ENCODE measurements at regions not wholly inside any gene's neighbourhood (a gene's known extent, or its start where the extent isn't known, plus 50 kb on each side); places are given as distances from the start of the nearest gene placed in this dataset.

DNA sequence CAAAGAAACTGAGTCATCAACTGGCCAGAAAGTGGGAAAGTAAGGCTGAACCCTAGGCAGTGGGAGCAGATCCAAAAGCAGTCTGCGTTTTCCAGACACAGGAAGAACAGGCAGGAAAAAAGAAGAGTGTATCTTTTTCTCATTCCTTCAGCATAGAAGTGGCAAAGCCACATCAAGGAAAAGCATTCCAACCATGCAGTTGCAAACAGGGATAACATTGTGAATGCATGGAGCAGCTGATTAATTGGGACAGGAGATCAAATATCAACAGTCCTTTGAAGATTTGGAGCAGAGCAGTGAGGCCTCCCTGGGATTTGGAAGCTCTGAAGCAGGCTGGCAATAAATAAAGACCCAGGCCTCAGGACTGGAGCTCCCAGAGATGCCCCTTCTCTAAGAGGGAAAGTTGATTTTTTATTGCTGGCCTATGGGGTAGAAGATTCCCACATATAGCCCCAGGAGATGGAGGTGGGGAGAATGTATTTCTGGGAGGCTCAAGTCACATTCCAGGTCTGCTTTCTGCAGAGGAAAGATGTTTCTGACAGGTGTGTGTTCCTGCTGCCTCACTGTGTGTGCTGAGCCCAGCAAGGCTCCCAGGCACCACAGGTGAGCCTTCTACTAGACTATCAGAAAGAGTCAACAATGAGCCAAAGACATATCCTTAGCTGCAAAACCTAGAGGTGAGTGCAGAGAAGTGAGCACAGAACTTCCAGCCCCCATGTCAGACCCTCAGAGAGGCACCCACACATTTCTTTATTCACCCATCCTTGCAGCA lies 222.5 kb downstream of the RAB28 start:
- POLR2A ChIA-PET = no interaction called here
- no peak overlapping the region for H3K27ac ChIP-seq (ENCODE audit: low read depth, low read length)
- Mint-ChIP-seq H3K27ac (no peak overlapping the region), H3K4me1 (no peaks in the 10 kb centered on the region), H3K36me3 (peaks cover 0 to 11% (median 7%) of the 10 kb centered on the region in 5 donors), H3K9me3 (peaks cover 0 to 5% (median 0%) of the 10 kb centered on the region in 11 donors), H3K27me3 (no peaks in the 10 kb centered on the region), H3K4me3 (no peak overlapping the region)
- no peaks in the 10 kb centered on the region for H3K27me3 ChIP-seq (ENCODE audit: control insufficient read depth in 2 of 2, insufficient read depth in 2 of 2, low read length in 2 of 2)
- intact Hi-C loops (cut with micrococcal nuclease) = no loop called here
- CTCF ChIA-PET = no interaction called here
- H3K9me3 ChIP-seq (ENCODE audit: control insufficient read depth in 2 of 3, low read length in 3 of 3) = no peaks in the 10 kb centered on the region
- no peaks in the 10 kb centered on the region for H3K4me1 ChIP-seq (ENCODE audit: control insufficient read depth in 2 of 2, insufficient read depth in 2 of 2, low read length in 2 of 2)
- DNase-seq = no peak
- no peaks in the 10 kb centered on the region for H3K36me3 ChIP-seq (ENCODE audit: control insufficient read depth in 2 of 3, insufficient read depth in 3 of 3, low read length in 3 of 3)
- H3K4me3 ChIP-seq (ENCODE audit: low read length) = no peak overlapping the region
- ATAC-seq = no peak

DNA sequence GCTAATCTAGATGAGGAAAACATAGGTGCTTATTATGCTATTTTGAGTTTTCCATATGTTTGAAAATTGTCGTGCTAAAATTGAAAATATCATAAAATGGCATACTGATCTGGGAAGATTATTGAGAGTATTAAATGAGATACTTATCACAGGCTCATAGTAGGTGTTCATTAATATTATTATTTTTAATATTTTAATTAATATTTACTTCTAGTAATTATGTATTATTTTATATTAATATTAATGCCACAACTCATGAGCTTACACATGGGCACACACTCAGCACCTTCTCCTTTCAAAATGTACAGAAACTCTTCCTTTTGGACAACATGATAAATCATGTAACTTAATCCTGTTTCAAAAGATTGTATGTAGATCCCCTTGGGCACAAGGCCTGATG lies 223.6 kb downstream of the RAB28 start:
- Histone ChIP-seq H3K4me3 (ENCODE audit: low read length) (no peak overlapping the region), H3K9me3 (ENCODE audit: control insufficient read depth in 2 of 3, low read length in 3 of 3) (no peaks in the 10 kb centered on the region), H3K4me1 (ENCODE audit: control insufficient read depth in 2 of 2, insufficient read depth in 2 of 2, low read length in 2 of 2) (no peaks in the 10 kb centered on the region), H3K27ac (ENCODE audit: low read depth, low read length) (no peak overlapping the region), H3K36me3 (ENCODE audit: control insufficient read depth in 2 of 3, insufficient read depth in 3 of 3, low read length in 3 of 3) (no peaks in the 10 kb centered on the region), H3K27me3 (ENCODE audit: control insufficient read depth in 2 of 2, insufficient read depth in 2 of 2, low read length in 2 of 2) (no peaks in the 10 kb centered on the region)
- CTCF ChIA-PET = no interaction called here
- no peaks in the 10 kb centered on the region for H3K4me1 Mint-ChIP-seq
- no peak overlapping the region for H3K4me3 Mint-ChIP-seq
- POLR2A ChIA-PET = no interaction called here
- peaks cover 0 to 8% (median 4%) of the 10 kb centered on the region in 5 donors for H3K36me3 Mint-ChIP-seq
- no peaks in the 10 kb centered on the region for H3K27me3 Mint-ChIP-seq
- H3K27ac Mint-ChIP-seq = no peak overlapping the region
- DNase-seq (no peak), ATAC-seq (no peak)
- intact Hi-C loops (cut with micrococcal nuclease) = no loop called here
- H3K9me3 Mint-ChIP-seq = peaks cover 0 to 5% (median 0%) of the 10 kb centered on the region in 11 donors

DNA sequence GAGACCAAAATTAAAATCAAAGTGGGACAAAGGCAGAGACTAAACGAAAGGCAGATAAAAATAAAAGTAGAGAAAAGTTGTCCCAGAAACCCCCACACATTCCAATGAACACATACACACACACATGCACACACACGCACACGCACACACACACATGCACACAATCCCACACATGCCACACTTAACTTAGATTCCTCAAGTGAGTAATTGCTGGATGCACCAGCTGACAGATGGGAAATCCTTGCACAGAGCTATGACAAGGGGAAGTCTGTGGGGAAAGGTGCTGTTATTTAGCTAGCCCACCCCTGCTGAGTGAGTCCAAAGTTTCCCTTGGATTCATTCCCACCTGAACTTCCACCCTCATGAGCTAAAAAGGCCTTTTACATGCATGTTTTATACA lies 233.9 kb downstream of the RAB28 start:
- ChIA-PET CTCF (no interaction called here), POLR2A (no interaction called here)
- Histone ChIP-seq H3K27ac (ENCODE audit: low read depth, low read length) (no peak overlapping the region), H3K4me3 (ENCODE audit: low read length) (no peak overlapping the region), H3K36me3 (ENCODE audit: control insufficient read depth in 2 of 3, insufficient read depth in 3 of 3, low read length in 3 of 3) (no peaks in the 10 kb centered on the region), H3K27me3 (ENCODE audit: control insufficient read depth in 2 of 2, insufficient read depth in 2 of 2, low read length in 2 of 2) (no peaks in the 10 kb centered on the region), H3K9me3 (ENCODE audit: control insufficient read depth in 2 of 3, low read length in 3 of 3) (peaks cover 0 to 7% (median 0%) of the 10 kb centered on the region in 3 experiments), H3K4me1 (ENCODE audit: control insufficient read depth in 2 of 2, insufficient read depth in 2 of 2, low read length in 2 of 2) (no peaks in the 10 kb centered on the region)
- peaks cover 0 to 2% (median 0%) of the 10 kb centered on the region in 7 donors for H3K4me1 Mint-ChIP-seq
- peaks cover 14 to 59% (median 28%) of the 10 kb centered on the region in 11 donors for H3K9me3 Mint-ChIP-seq
- no peak for DNase-seq
- no peak overlapping the region for H3K4me3 Mint-ChIP-seq
- peaks cover under 1 to 42% (median 30%) of the 10 kb centered on the region in 5 donors for H3K36me3 Mint-ChIP-seq
- ATAC-seq = no peak
- H3K27ac Mint-ChIP-seq = no peak overlapping the region
- no peaks in the 10 kb centered on the region for H3K27me3 Mint-ChIP-seq
- intact Hi-C loops (cut with micrococcal nuclease) = no loop called here

DNA sequence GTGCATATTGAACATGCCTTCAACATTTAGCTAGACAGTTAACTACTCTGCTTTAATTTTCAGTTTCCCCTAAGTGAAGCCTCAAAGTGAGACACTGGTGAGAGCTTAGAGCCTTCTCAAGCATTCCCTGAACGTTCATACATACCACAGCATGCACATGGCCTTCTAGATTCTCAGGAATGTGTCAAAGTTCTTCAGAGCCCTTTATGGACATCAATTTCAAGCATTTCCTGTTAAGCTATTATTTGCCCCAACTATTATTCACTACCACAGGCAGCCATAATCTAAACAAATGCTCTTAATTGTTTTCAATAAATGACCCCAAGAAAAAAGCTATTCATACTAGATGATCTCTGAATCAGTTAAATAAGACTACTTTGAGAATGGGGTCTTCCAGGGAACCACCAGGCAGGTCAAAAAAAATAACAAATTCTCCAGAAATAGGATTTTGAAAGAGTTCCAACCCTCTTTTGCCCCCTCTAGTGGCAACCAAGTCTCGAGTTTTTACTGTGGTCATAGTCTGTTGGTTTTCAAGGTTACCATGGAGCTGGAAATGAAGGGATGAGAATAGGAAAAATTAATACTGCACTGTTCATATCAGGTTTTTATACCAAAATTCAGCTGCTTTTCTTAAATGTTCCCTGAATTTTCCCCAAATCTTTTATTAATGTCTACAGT lies 235.4 kb downstream of the RAB28 start:
- POLR2A ChIA-PET = no interaction called here
- CTCF ChIA-PET = no interaction called here
- Histone ChIP-seq H3K4me3 (ENCODE audit: low read length) (no peak overlapping the region), H3K4me1 (ENCODE audit: control insufficient read depth in 2 of 2, insufficient read depth in 2 of 2, low read length in 2 of 2) (no peaks in the 10 kb centered on the region), H3K27me3 (ENCODE audit: control insufficient read depth in 2 of 2, insufficient read depth in 2 of 2, low read length in 2 of 2) (no peaks in the 10 kb centered on the region), H3K9me3 (ENCODE audit: control insufficient read depth in 2 of 3, low read length in 3 of 3) (peaks cover 0 to 7% (median 0%) of the 10 kb centered on the region in 3 experiments), H3K27ac (ENCODE audit: low read depth, low read length) (no peak overlapping the region), H3K36me3 (ENCODE audit: control insufficient read depth in 2 of 3, insufficient read depth in 3 of 3, low read length in 3 of 3) (no peaks in the 10 kb centered on the region)
- DNase-seq (no peak), ATAC-seq (no peak)
- intact Hi-C loops (cut with micrococcal nuclease) = no loop called here
- Mint-ChIP-seq H3K4me3 (no peak overlapping the region), H3K27me3 (no peaks in the 10 kb centered on the region), H3K27ac (no peak overlapping the region), H3K36me3 (peaks cover 0 to 41% (median 30%) of the 10 kb centered on the region in 5 donors), H3K4me1 (peaks cover 0 to 2% (median 0%) of the 10 kb centered on the region in 7 donors), H3K9me3 (peaks cover 14 to 65% (median 31%) of the 10 kb centered on the region in 11 donors)

DNA sequence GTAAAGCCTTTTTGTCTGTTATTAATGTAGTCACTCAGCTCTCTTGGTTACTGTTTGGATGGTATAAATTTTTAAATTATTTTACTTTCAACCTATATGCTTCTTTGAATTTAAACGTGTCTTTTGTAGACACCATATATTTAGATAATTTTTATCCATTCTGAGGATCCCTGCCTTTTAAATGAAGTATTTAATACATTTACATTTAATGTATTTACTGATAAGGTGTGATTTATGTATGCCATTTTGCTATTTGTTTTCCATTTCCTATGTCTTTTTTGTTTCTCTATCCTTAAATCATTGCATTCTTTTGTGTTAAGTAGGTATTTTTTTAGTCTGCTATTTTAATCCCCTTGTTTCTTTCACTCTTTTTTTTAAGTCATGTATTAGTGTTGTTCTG lies 238.0 kb downstream of the RAB28 start:
- Histone ChIP-seq H3K4me1 (ENCODE audit: control insufficient read depth in 2 of 2, insufficient read depth in 2 of 2, low read length in 2 of 2) (no peaks in the 10 kb centered on the region), H3K4me3 (ENCODE audit: low read length) (no peak overlapping the region), H3K27me3 (ENCODE audit: control insufficient read depth in 2 of 2, insufficient read depth in 2 of 2, low read length in 2 of 2) (no peaks in the 10 kb centered on the region), H3K9me3 (ENCODE audit: control insufficient read depth in 2 of 3, low read length in 3 of 3) (peaks cover 0 to 7% (median 0%) of the 10 kb centered on the region in 3 experiments), H3K27ac (ENCODE audit: low read depth, low read length) (no peak overlapping the region), H3K36me3 (ENCODE audit: control insufficient read depth in 2 of 3, insufficient read depth in 3 of 3, low read length in 3 of 3) (no peaks in the 10 kb centered on the region)
- H3K4me1 Mint-ChIP-seq = no peaks in the 10 kb centered on the region
- ATAC-seq (no peak), DNase-seq (no peak)
- POLR2A ChIA-PET = no interaction called here
- H3K27ac Mint-ChIP-seq = no peak overlapping the region
- H3K27me3 Mint-ChIP-seq = no peaks in the 10 kb centered on the region
- peaks cover 0 to 26% (median 16%) of the 10 kb centered on the region in 5 donors for H3K36me3 Mint-ChIP-seq
- H3K9me3 Mint-ChIP-seq = peaks cover 14 to 55% (median 28%) of the 10 kb centered on the region in 11 donors
- CTCF ChIA-PET = no interaction called here
- intact Hi-C loops (cut with micrococcal nuclease) = no loop called here
- no peak overlapping the region for H3K4me3 Mint-ChIP-seq

DNA sequence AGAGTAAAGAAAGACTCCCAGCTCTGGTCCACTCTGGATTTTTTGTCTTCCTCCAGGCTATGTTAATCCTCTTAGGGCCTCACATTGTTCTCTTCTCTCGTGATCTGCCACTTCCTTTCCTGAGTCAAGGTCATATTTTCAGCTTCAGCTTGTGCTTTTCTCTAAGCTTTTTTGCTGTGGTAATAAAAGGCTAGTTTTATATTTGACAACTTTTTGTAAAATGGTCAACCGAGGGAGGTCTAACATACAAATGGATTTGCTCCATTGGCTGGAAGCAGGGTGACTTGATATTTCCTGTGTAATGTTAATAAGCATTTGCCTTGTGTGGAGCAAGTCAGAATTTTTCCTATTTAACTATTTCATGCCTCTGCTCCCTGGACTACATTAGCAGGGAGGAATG lies 239.7 kb downstream of the RAB28 start:
- H3K9me3 Mint-ChIP-seq = peaks cover 12 to 41% (median 23%) of the 10 kb centered on the region in 11 donors
- H3K9me3 ChIP-seq (ENCODE audit: control insufficient read depth in 2 of 3, low read length in 3 of 3) = peaks cover 0 to 7% (median 0%) of the 10 kb centered on the region in 3 experiments

More for the DNA sequence above, 239.7 kb downstream of the RAB28 start:
- Mint-ChIP-seq H3K27me3 (no peaks in the 10 kb centered on the region), H3K4me1 (no peaks in the 10 kb centered on the region), H3K4me3 (no peak overlapping the region), H3K27ac (no peak overlapping the region), H3K36me3 (peaks cover 0 to 13% (median 11%) of the 10 kb centered on the region in 5 donors)
- DNase-seq (no peak), ATAC-seq (no peak)
- ChIA-PET POLR2A (no interaction called here), CTCF (no interaction called here)
- intact Hi-C loops (cut with micrococcal nuclease) = no loop called here
- no peaks in the 10 kb centered on the region for H3K27me3 ChIP-seq (ENCODE audit: control insufficient read depth in 2 of 2, insufficient read depth in 2 of 2, low read length in 2 of 2)
- no peaks in the 10 kb centered on the region for H3K36me3 ChIP-seq (ENCODE audit: control insufficient read depth in 2 of 3, insufficient read depth in 3 of 3, low read length in 3 of 3)
- H3K4me3 ChIP-seq (ENCODE audit: low read length) = no peak overlapping the region
- H3K27ac ChIP-seq (ENCODE audit: low read depth, low read length) = no peak overlapping the region
- H3K4me1 ChIP-seq (ENCODE audit: control insufficient read depth in 2 of 2, insufficient read depth in 2 of 2, low read length in 2 of 2) = no peaks in the 10 kb centered on the region

Data from naive thymus-derived CD4-positive, alpha-beta T cell (primary cell).